ENCODE measurements at regions not wholly inside any gene's neighbourhood (a gene's known extent, or its start where the extent isn't known, plus 50 kb on each side); places are given as distances from the start of the nearest gene placed in this dataset.

DNA sequence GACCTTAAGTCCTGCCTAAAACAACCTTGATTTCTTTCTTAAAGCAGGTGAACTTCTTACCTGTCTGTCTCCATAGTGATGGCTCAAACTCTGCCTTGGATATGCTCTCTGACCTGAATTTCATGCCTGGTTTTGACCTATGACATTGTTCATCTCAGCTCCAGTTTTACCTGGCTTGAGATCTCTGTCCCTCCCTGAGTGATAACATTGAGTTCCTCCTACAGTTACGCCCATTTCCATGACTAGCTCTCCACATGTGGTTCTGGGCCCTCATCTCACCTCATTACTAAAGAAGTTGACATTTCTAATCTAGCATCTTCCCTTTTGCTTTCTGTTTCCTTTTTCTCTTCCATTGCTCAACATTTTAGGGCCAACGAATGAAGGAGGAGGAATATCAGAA lies 233.1 kb downstream of the HHIPL2 start:
- H3K27me3 ChIP-seq (ENCODE audit: control insufficient read depth, insufficient read depth, low read length) = no peaks in the 10 kb centered on the region
- H3K4me1 ChIP-seq (ENCODE audit: control insufficient read depth, low read depth, low read length) = no peaks in the 10 kb centered on the region
- H3K9ac ChIP-seq (ENCODE audit: low read length) = no peak overlapping the region
- no peak overlapping the region for H3K4me3 ChIP-seq (ENCODE audit: low read length)
- no peaks in the 10 kb centered on the region for H3K9me3 ChIP-seq (ENCODE audit: control insufficient read depth, low read depth, low read length)
- no peak overlapping the region for H3K27ac ChIP-seq (ENCODE audit: low read length)
- H3K36me3 ChIP-seq (ENCODE audit: control insufficient read depth, low read depth, low read length) = no peaks in the 10 kb centered on the region

DNA sequence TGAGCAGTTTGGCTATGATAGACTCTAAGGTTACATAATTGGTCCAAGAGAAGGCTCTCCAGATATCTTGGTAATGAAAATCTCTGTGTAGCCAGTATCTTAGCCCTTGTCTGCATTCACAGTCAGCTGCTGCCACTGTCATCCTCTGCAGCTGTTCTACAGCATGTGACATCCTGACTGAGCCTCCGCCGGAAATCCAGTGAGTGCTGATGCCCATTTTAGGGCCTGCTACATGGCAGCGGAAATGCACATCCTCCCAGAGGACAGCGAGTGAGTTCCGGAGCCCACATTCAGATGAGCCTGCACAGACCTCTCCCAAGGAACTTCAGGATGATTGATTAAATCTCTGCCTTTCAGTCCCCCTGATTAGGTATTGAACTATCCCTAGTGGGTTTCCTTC lies 237.1 kb downstream of the HHIPL2 start:
- no peaks in the 10 kb centered on the region for H3K9me3 ChIP-seq (ENCODE audit: control insufficient read depth, low read depth, low read length)
- H3K27ac ChIP-seq (ENCODE audit: low read length) = no peak overlapping the region
- H3K4me1 ChIP-seq (ENCODE audit: control insufficient read depth, low read depth, low read length) = no peaks in the 10 kb centered on the region
- no peak overlapping the region for H3K9ac ChIP-seq (ENCODE audit: low read length)
- H3K4me3 ChIP-seq (ENCODE audit: low read length) = no peak overlapping the region
- no peaks in the 10 kb centered on the region for H3K36me3 ChIP-seq (ENCODE audit: control insufficient read depth, low read depth, low read length)
- no peaks in the 10 kb centered on the region for H3K27me3 ChIP-seq (ENCODE audit: control insufficient read depth, insufficient read depth, low read length)

DNA sequence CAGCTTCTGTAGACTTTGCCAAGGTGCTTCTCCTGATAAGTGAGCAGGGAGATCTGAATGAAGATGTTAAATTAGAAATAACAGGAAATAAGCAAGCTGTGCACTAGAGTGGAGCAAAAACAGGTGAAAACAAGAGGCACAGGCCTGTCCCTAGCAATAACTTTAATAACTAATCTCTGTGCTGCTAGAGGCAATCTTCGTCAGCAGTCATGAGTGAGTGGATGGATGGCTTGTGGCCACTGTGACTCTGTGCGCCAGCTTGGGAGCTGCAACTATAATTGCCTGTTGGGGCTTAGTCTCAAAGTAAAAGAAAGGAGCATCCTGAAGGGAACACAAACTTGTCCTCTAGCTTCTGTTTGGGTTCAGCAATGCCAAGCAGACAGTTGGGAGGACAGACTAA lies 240.3 kb downstream of the HHIPL2 start:
- Histone ChIP-seq H3K27ac (ENCODE audit: low read length) (no peak overlapping the region), H3K4me3 (ENCODE audit: low read length) (no peak overlapping the region)

DNA sequence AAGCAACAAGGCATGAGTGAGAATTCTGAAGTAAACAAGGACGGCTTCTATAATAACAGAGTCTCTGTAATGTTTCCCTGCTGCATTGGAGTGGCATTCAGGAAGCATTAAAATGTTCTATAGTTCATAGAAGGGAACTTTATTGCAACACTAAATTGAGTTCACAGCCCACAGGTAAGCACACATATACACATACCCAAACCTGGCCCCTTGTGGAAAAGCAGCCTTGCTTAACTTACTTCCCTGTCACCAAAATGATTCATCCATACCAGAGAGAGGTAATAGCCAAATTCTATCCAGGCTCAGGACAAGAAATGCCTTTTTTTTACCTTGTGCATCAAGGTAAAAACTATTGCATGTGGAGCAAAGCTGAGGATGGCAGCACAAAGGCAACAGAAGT lies 241.4 kb downstream of the HHIPL2 start:
- H3K9ac ChIP-seq (ENCODE audit: low read length) = no peak overlapping the region
- no peak overlapping the region for H3K4me3 ChIP-seq (ENCODE audit: low read length)
- H3K27ac ChIP-seq (ENCODE audit: low read length) = no peak overlapping the region
- H3K4me1 ChIP-seq (ENCODE audit: control insufficient read depth, low read depth, low read length) = no peaks in the 10 kb centered on the region
- no peaks in the 10 kb centered on the region for H3K36me3 ChIP-seq (ENCODE audit: control insufficient read depth, low read depth, low read length)
- no peaks in the 10 kb centered on the region for H3K9me3 ChIP-seq (ENCODE audit: control insufficient read depth, low read depth, low read length)
- no peaks in the 10 kb centered on the region for H3K27me3 ChIP-seq (ENCODE audit: control insufficient read depth, insufficient read depth, low read length)

More for the DNA sequence above, 240.3 kb downstream of the HHIPL2 start:
- Histone ChIP-seq H3K4me1 (ENCODE audit: control insufficient read depth, low read depth, low read length) (no peaks in the 10 kb centered on the region), H3K27me3 (ENCODE audit: control insufficient read depth, insufficient read depth, low read length) (no peaks in the 10 kb centered on the region), H3K9ac (ENCODE audit: low read length) (no peak overlapping the region), H3K36me3 (ENCODE audit: control insufficient read depth, low read depth, low read length) (no peaks in the 10 kb centered on the region), H3K9me3 (ENCODE audit: control insufficient read depth, low read depth, low read length) (no peaks in the 10 kb centered on the region)

DNA sequence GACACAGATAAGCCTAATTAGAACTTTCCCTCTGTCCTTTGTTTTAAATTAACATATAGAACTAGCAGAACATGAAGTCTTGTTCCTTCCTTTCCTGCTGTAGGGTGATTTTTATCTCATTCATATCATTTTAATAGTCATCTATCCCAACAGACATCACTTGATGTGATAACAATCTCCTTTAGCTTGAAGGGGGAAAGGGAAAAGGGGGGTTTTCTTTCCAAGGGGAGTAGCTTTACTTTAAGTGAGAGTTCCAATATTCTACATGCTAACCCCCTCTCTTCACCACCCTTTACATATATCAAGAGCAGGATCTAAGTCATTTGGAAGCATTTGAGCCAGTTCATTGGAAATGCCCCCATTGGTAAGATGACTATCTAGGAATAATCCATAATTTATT lies 241.9 kb downstream of the HHIPL2 start:
- no peak overlapping the region for H3K9ac ChIP-seq (ENCODE audit: low read length)
- no peaks in the 10 kb centered on the region for H3K4me1 ChIP-seq (ENCODE audit: control insufficient read depth, low read depth, low read length)
- H3K9me3 ChIP-seq (ENCODE audit: control insufficient read depth, low read depth, low read length) = no peaks in the 10 kb centered on the region
- H3K36me3 ChIP-seq (ENCODE audit: control insufficient read depth, low read depth, low read length) = no peaks in the 10 kb centered on the region
- no peaks in the 10 kb centered on the region for H3K27me3 ChIP-seq (ENCODE audit: control insufficient read depth, insufficient read depth, low read length)
- no peak overlapping the region for H3K4me3 ChIP-seq (ENCODE audit: low read length)
- H3K27ac ChIP-seq (ENCODE audit: low read length) = no peak overlapping the region

DNA sequence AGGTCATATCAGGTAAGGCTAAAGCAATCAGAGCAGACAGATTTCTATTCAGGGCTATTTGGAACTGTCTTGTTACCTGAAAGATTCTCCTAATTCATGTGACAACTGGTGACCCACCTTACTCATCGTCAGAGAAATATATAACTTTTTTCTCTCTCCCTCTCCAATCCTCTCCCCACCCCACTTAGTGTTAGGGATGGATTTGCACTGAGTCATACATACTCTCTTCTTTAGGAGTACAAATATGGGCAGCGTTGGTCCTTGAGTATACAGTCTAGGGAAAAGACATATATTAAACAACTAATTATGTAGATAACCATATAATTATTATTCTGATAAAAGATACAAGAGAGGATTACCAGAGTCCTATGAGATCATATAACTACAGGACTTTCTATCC lies 246.3 kb downstream of the HHIPL2 start:
- H3K9me3 ChIP-seq (ENCODE audit: control insufficient read depth, low read depth, low read length) = no peaks in the 10 kb centered on the region
- H3K4me1 ChIP-seq (ENCODE audit: control insufficient read depth, low read depth, low read length) = no peaks in the 10 kb centered on the region
- no peaks in the 10 kb centered on the region for H3K36me3 ChIP-seq (ENCODE audit: control insufficient read depth, low read depth, low read length)
- no peak overlapping the region for H3K27ac ChIP-seq (ENCODE audit: low read length)
- no peak overlapping the region for H3K9ac ChIP-seq (ENCODE audit: low read length)
- no peak overlapping the region for H3K4me3 ChIP-seq (ENCODE audit: low read length)
- no peaks in the 10 kb centered on the region for H3K27me3 ChIP-seq (ENCODE audit: control insufficient read depth, insufficient read depth, low read length)

DNA sequence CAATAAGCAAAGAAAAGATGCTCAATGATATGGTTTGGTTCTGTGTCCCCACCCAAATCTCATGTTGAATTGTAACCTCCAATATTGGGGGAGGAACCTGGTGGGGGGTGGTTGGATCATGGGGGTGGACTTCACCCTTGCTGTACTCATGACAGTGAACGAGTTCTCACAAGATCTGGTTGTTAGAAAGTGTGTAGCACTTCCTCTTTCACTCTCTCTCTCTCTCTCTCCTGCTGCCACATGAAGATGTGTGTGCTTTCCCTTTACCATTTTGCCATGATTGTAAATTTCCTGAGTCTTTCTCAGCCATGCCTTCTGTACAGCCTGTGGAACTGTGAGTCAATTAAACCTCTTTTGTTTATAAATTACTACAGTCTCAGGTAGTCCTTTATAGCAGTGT lies 248.4 kb downstream of the HHIPL2 start:
- no peak overlapping the region for H3K27ac ChIP-seq (ENCODE audit: low read length)
- no peak overlapping the region for H3K4me3 ChIP-seq (ENCODE audit: low read length)
- peaks cover 5% of the 10 kb centered on the region for H3K9me3 ChIP-seq (ENCODE audit: control insufficient read depth, low read depth, low read length)
- H3K36me3 ChIP-seq (ENCODE audit: control insufficient read depth, low read depth, low read length) = no peaks in the 10 kb centered on the region
- no peak overlapping the region for H3K9ac ChIP-seq (ENCODE audit: low read length)
- no peaks in the 10 kb centered on the region for H3K27me3 ChIP-seq (ENCODE audit: control insufficient read depth, insufficient read depth, low read length)
- H3K4me1 ChIP-seq (ENCODE audit: control insufficient read depth, low read depth, low read length) = no peaks in the 10 kb centered on the region

DNA sequence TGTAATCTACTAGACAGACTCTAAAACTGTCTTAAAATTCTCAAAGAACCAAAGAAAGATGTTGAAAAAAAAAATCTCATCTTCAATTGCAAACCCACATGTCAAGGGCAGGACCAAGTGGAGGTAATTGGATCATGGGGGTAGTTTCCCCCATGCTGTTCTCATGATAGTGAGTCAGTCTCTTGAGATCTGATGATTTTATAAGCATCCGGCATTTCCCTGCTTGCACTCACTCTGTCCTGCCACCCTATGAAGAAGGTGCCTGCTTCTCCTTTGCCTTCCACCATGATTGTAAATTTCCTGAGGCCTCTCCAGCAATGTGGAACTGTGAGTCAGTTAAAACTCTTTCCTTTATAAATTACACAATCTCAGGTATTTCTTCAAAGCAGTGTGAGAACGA lies 257.0 kb downstream of the HHIPL2 start:
- no peak overlapping the region for H3K4me3 ChIP-seq (ENCODE audit: low read length)
- no peaks in the 10 kb centered on the region for H3K4me1 ChIP-seq (ENCODE audit: control insufficient read depth, low read depth, low read length)
- no peak overlapping the region for H3K27ac ChIP-seq (ENCODE audit: low read length)

DNA sequence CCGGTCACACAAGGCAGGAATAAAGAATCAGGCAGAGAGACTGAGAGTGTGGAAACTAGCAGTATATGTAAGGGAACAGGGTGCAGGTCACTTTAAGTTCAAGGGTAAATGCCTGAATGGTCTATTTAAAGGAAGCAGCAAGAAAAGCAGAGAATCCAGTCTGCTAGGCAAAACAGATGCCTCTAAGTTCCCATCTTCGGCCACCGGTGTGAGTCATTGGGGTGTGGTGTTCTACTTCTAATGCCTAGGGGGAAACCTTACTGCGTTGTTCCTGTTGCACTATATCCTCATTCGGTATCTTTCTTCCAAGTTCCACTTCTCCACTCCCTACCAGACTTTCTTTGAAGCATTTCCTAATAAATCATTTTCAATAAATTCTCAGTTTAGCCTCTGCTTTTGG lies 259.9 kb downstream of the HHIPL2 start:
- no peaks in the 10 kb centered on the region for H3K36me3 ChIP-seq (ENCODE audit: control insufficient read depth, low read depth, low read length)
- H3K4me3 ChIP-seq (ENCODE audit: low read length) = no peak overlapping the region
- H3K4me1 ChIP-seq (ENCODE audit: control insufficient read depth, low read depth, low read length) = no peaks in the 10 kb centered on the region
- H3K9me3 ChIP-seq (ENCODE audit: control insufficient read depth, low read depth, low read length) = no peaks in the 10 kb centered on the region
- no peak overlapping the region for H3K27ac ChIP-seq (ENCODE audit: low read length)
- no peaks in the 10 kb centered on the region for H3K27me3 ChIP-seq (ENCODE audit: control insufficient read depth, insufficient read depth, low read length)
- no peak overlapping the region for H3K9ac ChIP-seq (ENCODE audit: low read length)

More for the DNA sequence above, 257.0 kb downstream of the HHIPL2 start:
- H3K36me3 ChIP-seq (ENCODE audit: control insufficient read depth, low read depth, low read length) = no peaks in the 10 kb centered on the region
- peaks cover 5% of the 10 kb centered on the region for H3K9me3 ChIP-seq (ENCODE audit: control insufficient read depth, low read depth, low read length)
- no peaks in the 10 kb centered on the region for H3K27me3 ChIP-seq (ENCODE audit: control insufficient read depth, insufficient read depth, low read length)
- H3K9ac ChIP-seq (ENCODE audit: low read length) = no peak overlapping the region

DNA sequence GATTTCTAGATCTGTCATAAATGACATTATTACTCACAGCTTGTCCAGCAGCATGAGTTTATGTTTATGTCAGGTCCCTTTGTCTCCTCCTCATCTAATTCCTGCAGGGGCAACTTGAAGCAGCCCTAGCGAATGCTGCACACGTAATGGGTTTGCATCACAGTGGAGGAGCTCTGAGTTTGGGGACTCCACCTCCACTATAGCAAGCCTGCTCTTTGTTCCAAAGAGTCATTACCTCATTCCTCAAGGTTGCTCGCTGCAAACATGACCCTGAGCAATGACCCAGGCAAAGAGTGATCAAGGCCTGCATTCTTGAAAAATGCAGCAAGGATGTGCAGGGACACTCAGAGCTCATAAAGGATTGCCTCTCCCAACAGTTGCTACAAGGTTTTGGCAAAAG lies 261.9 kb downstream of the HHIPL2 start:
- Histone ChIP-seq H3K9ac (ENCODE audit: low read length) (no peak overlapping the region), H3K27me3 (ENCODE audit: control insufficient read depth, insufficient read depth, low read length) (no peaks in the 10 kb centered on the region), H3K9me3 (ENCODE audit: control insufficient read depth, low read depth, low read length) (no peaks in the 10 kb centered on the region), H3K36me3 (ENCODE audit: control insufficient read depth, low read depth, low read length) (no peaks in the 10 kb centered on the region), H3K27ac (ENCODE audit: low read length) (no peak overlapping the region), H3K4me1 (ENCODE audit: control insufficient read depth, low read depth, low read length) (no peaks in the 10 kb centered on the region), H3K4me3 (ENCODE audit: low read length) (no peak overlapping the region)

DNA sequence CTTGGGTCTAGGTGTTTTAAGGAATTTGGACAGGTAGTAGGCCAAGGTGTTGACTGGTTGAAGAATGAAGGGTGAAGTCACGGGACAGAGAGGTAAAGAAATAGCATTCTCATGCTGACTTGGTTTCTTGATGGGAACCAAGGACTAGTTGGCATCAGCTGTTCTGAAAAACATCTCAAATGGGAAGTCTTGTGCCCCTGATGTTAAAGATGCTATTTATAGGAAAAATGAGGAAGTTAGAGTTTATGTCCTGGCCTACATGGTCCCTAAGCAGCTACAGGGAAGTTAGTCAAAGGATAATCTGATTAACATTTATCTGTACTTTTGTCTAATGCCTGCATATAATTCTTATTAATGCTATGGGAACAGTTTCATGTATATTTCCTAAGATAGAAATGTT lies 262.4 kb downstream of the HHIPL2 start:
- Histone ChIP-seq H3K9ac (ENCODE audit: low read length) (no peak overlapping the region), H3K36me3 (ENCODE audit: control insufficient read depth, low read depth, low read length) (no peaks in the 10 kb centered on the region), H3K27me3 (ENCODE audit: control insufficient read depth, insufficient read depth, low read length) (no peaks in the 10 kb centered on the region), H3K9me3 (ENCODE audit: control insufficient read depth, low read depth, low read length) (no peaks in the 10 kb centered on the region), H3K27ac (ENCODE audit: low read length) (no peak overlapping the region), H3K4me1 (ENCODE audit: control insufficient read depth, low read depth, low read length) (no peaks in the 10 kb centered on the region), H3K4me3 (ENCODE audit: low read length) (no peak overlapping the region)

DNA sequence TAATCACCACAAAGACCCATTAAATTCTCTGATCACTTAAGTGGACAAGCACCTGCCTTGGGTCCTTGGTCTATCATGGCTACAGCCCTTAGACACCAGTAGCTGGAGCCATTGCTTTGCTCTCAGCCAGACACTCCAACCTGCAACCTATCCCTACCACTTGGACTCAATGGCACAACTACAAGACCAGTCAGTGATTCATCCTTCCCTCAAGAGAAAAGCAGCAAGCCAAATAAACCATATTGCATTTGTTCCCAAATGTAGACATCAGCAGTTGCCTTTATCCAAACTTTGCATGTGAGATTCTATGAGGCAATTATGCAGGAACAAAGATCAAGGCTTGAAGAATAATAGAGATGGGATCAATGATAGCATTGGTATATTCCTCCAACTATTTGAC lies 263.4 kb downstream of the HHIPL2 start:
- no peak overlapping the region for H3K27ac ChIP-seq (ENCODE audit: low read length)
- H3K36me3 ChIP-seq (ENCODE audit: control insufficient read depth, low read depth, low read length) = no peaks in the 10 kb centered on the region
- no peak overlapping the region for H3K4me3 ChIP-seq (ENCODE audit: low read length)
- no peak overlapping the region for H3K9ac ChIP-seq (ENCODE audit: low read length)
- H3K4me1 ChIP-seq (ENCODE audit: control insufficient read depth, low read depth, low read length) = no peaks in the 10 kb centered on the region
- no peaks in the 10 kb centered on the region for H3K27me3 ChIP-seq (ENCODE audit: control insufficient read depth, insufficient read depth, low read length)
- H3K9me3 ChIP-seq (ENCODE audit: control insufficient read depth, low read depth, low read length) = no peaks in the 10 kb centered on the region
